ENCODE measurements at regions not wholly inside any gene's neighbourhood (a gene's known extent, or its start where the extent isn't known, plus 50 kb on each side); places are given as distances from the start of the nearest gene placed in this dataset.

DNA sequence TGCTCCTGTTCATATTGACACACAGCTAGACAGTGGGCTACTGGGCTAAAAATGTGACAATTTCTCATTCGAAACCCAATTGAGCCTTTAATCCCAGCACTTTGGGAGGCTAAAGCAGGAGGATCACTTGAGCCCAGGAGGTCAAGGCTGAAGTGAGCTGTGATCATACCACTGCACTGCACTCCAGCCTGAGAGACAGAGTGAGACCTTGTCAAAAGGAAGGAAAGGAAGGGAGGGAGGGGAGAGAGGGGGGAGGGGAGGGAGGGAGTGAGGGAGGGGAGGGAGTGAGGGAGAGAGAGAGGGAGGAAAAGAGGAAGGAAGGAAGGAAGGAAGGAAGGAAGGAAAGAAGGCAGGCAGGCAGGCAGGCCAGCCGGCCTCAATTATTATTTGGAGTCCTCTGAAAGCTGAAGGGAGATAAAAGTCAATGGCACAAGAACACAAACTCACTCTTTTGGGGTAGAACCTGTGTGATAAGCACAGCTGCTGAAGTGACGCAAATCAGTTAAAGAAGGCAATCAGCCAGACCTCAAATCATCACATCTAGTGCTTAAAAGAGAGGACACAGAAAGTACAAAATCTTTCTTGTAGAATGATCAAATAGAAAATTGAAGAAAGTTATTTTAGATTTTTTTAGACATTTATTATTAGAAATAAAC lies 98.1 kb downstream of the CCDC71L start:
- no peak for TF ChIP-seq POLR2A (IDR thresholded peaks at IDR 0.05; ENCODE audit: low read depth, low read length)
- no peak for TF ChIP-seq POLR2AphosphoS5 (IDR thresholded peaks at IDR 0.05; ENCODE audit: low read depth, low read length)
- no peak for TF ChIP-seq TAF1 (IDR thresholded peaks at IDR 0.05; ENCODE audit: low read depth, low read length)
- TF ChIP-seq SPI1 (IDR thresholded peaks at IDR 0.05; ENCODE audit: low read depth, low read length) = no peak
- TF ChIP-seq POU2F2 (IDR thresholded peaks at IDR 0.05; ENCODE audit: low read depth, low read length) = no peak

Measured in GM12891 (cell line).